Duodenal mucosa (tissue), 2 donors: ENCODE measurements at regions not wholly inside any gene's neighbourhood (a gene's known extent, or its start where the extent isn't known, plus 50 kb on each side); places are given as distances from the start of the nearest gene placed in this dataset.
"Not testable (repeated sequence)": the region's sequence is repeated elsewhere in the genome, so short reads cannot be mapped to it uniquely, and the experiment has no call there.

Experiments
- H3K27ac ChIP-seq: one replicate; pipeline ENCODE4 v1.7.0; 2013; ENCODE audit warnings: low read depth, low read length
- H3K27me3 ChIP-seq, 2 donors: one replicate each; pipeline ENCODE4 v1.7.0; 2013; ENCODE audit warnings: low read length in 2 of 2, control low read depth in 1 of 2; ENCODE audit not compliant: insufficient read depth in 2 of 2, control insufficient read depth in 1 of 2
- H3K36me3 ChIP-seq, 2 donors: one replicate each; pipeline ENCODE4 v1.7.0; 2013; ENCODE audit warnings: low read length in 2 of 2, control low read depth in 1 of 2; ENCODE audit not compliant: insufficient read depth in 2 of 2, control insufficient read depth in 1 of 2
- H3K4me1 ChIP-seq, 2 donors: one replicate each; pipeline ENCODE4 v1.7.0; 2013; ENCODE audit warnings: low read length in 2 of 2, control low read depth in 1 of 2; ENCODE audit not compliant: insufficient read depth in 2 of 2, control insufficient read depth in 1 of 2
- H3K4me3 ChIP-seq, 2 donors: one replicate each; pipeline ENCODE4 v1.7.0; 2013; ENCODE audit warnings: low read length in 2 of 2, low read depth in 1 of 2
- H3K9ac ChIP-seq, 2 donors: one replicate each; pipeline ENCODE4 v1.7.0; 2013; ENCODE audit warnings: low read length in 2 of 2, low read depth in 1 of 2
- H3K9me3 ChIP-seq, 2 donors: one replicate each; pipeline ENCODE4 v1.7.0; 2013; ENCODE audit warnings: low read length in 2 of 2, control low read depth in 1 of 2; ENCODE audit not compliant: control insufficient read depth in 1 of 2

- Histone ChIP-seq H3K27me3 (no peaks in the 10 kb centered on the region), H3K9me3 (no peaks in the 10 kb centered on the region), H3K4me3 (no peak overlapping the region), H3K9ac (no peak overlapping the region), H3K27ac (no peak overlapping the region), H3K36me3 (no peaks in the 10 kb centered on the region), H3K4me1 (no peaks in the 10 kb centered on the region)
These were observed 137.1 kb upstream of the BASP1 start for GRCh38 chr5:17080361-17080760.

GRCh38 chr5:17081142-17081541 is 136.3 kb upstream of the BASP1 start:
- Histone ChIP-seq H3K9ac (no peak overlapping the region), H3K4me3 (no peak overlapping the region), H3K27me3 (no peaks in the 10 kb centered on the region), H3K4me1 (no peaks in the 10 kb centered on the region), H3K27ac (no peak overlapping the region), H3K9me3 (no peaks in the 10 kb centered on the region), H3K36me3 (no peaks in the 10 kb centered on the region)

- H3K27ac ChIP-seq, H3K4me3 ChIP-seq, H3K36me3 ChIP-seq, H3K4me1 ChIP-seq, H3K9me3 ChIP-seq, H3K27me3 ChIP-seq, H3K9ac ChIP-seq: not testable (repeated sequence)
These were observed 134.2 kb upstream of the BASP1 start for GRCh38 chr5:17083276-17083675.

DNA sequence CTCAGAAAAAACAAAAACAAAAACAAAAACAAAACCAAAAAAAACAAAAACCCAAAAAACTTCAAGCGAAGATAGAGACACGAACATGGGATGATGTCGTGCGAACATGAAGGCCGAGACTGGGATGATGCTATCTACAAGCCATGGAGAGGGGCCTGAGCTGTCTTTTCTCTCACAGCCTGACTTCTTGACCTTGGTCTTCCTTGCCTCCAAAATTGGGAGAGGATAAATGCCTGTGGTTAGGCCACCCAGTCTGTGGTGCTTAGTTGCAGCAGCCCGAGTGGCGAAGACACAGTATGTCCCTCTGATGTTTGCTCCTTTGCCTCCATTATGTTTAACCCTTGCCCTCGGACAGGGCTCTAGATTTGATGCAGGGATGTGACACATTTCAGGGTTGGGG is 130.4 kb upstream of the BASP1 start:
- H3K27me3 ChIP-seq = no peaks in the 10 kb centered on the region
- H3K9ac ChIP-seq = no peak overlapping the region
- no peaks in the 10 kb centered on the region for H3K36me3 ChIP-seq
- H3K4me3 ChIP-seq = no peak overlapping the region
- no peak overlapping the region for H3K27ac ChIP-seq
- no peaks in the 10 kb centered on the region for H3K9me3 ChIP-seq
- peaks cover 5 to 8% of the 10 kb centered on the region in 2 donors for H3K4me1 ChIP-seq

DNA sequence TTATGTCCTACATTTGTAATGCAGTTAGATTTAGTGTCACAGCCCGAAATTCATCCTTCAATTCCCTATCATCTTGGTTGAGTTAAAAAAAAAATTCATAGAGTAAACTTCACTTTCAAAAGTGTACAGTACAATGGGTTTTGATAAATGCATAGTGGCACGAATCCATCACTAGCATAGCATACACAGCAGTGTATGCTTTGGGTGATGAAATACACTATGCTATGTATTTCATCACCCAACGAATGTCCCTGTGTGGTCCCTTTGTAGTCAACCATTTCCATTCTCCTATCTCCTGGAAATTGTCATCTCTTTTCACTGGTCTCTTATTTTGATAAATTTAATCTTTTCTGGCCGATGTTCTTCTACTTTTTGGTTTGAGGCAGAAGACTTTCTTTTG is 129.4 kb upstream of the BASP1 start:
- no peak overlapping the region for H3K4me3 ChIP-seq
- no peaks in the 10 kb centered on the region for H3K9me3 ChIP-seq
- H3K27ac ChIP-seq = no peak overlapping the region
- H3K36me3 ChIP-seq = no peaks in the 10 kb centered on the region
- H3K9ac ChIP-seq = no peak overlapping the region
- peaks cover 9 to 10% of the 10 kb centered on the region in 2 donors for H3K4me1 ChIP-seq
- no peaks in the 10 kb centered on the region for H3K27me3 ChIP-seq

- Histone ChIP-seq H3K27ac (no peak overlapping the region), H3K36me3 (no peaks in the 10 kb centered on the region), H3K9ac (no peak overlapping the region), H3K9me3 (no peaks in the 10 kb centered on the region), H3K4me3 (no peak overlapping the region), H3K27me3 (no peaks in the 10 kb centered on the region), H3K4me1 (peaks cover 9 to 10% of the 10 kb centered on the region in 2 donors)
These were observed 128.4 kb upstream of the BASP1 start for GRCh38 chr5:17089001-17089400.

DNA sequence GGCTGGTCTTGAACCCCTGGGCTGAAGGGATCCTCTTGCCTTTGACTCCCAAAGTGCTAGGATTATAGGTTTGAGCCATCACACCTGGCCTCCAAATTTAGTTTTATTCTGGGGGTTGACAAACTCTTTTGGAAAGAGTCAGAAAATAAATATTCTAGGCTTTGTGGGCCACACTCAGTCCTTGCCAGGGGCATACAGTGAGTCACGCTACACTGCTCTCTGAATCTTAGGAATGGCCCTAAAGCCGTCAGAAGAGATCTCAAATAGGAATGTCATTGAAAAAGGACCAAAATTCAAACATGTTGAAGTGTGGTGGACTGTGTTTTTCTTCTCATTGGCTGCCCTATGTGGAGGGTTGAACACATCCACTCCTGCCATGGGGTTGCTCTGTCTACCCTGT is 127.7 kb upstream of the BASP1 start:
- Histone ChIP-seq H3K36me3 (no peaks in the 10 kb centered on the region), H3K4me1 (peaks cover 9 to 10% of the 10 kb centered on the region in 2 donors), H3K9me3 (no peaks in the 10 kb centered on the region)

DNA sequence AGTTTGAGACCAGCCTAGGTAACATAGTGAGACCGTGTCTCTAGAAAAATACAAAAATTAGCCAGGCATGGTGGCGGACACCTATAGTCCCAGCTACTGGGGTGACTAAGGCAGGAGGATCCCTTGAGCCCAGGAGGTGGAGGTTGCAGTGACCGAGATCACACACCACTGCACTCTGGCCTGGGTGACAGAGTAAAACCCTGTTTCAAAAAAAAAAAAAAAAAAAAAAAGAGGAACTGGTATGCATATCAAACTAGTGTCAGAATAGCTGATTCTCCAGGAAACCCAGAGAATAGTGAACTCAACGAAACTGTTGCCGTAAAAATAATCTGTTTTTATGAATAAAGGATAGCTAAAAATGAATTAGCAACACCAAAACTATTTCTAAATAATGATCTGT is 126.6 kb upstream of the BASP1 start:
- H3K27ac ChIP-seq = no peak overlapping the region
- H3K36me3 ChIP-seq = no peaks in the 10 kb centered on the region
- peaks cover 9 to 10% of the 10 kb centered on the region in 2 donors for H3K4me1 ChIP-seq
- H3K9ac ChIP-seq = no peak overlapping the region
- H3K27me3 ChIP-seq = no peaks in the 10 kb centered on the region
- no peak overlapping the region for H3K4me3 ChIP-seq
- H3K9me3 ChIP-seq = no peaks in the 10 kb centered on the region

More for the DNA sequence above, 127.7 kb upstream of the BASP1 start:
- no peaks in the 10 kb centered on the region for H3K27me3 ChIP-seq
- no peak overlapping the region for H3K9ac ChIP-seq
- H3K27ac ChIP-seq = no peak overlapping the region
- H3K4me3 ChIP-seq = no peak overlapping the region

- Histone ChIP-seq H3K9ac (no peak overlapping the region), H3K9me3 (no peaks in the 10 kb centered on the region), H3K27ac (no peak overlapping the region), H3K27me3 (no peaks in the 10 kb centered on the region), H3K4me3 (no peak overlapping the region), H3K4me1 (peaks cover 9 to 17% of the 10 kb centered on the region in 2 donors), H3K36me3 (no peaks in the 10 kb centered on the region)
These were observed 122.6 kb upstream of the BASP1 start for GRCh38 chr5:17094830-17095229.

GRCh38 chr5:17096952-17097695 is 120.3 kb upstream of the BASP1 start:
- Histone ChIP-seq H3K9ac (no peak overlapping the region), H3K4me1 (peaks cover 3 to 8% of the 10 kb centered on the region in 2 donors), H3K36me3 (no peaks in the 10 kb centered on the region), H3K9me3 (no peaks in the 10 kb centered on the region), H3K27ac (no peak overlapping the region), H3K4me3 (peak overlapping the region in 1 of 2 donors; percentile 16), H3K27me3 (no peaks in the 10 kb centered on the region)
